Activated gamma-delta T cell treated with anti-CD3 and anti-CD28 coated beads, Interleukin-2, amount 50 U/mL, for 16 hours (primary cell): ENCODE measurements at regions not wholly inside any gene's neighbourhood (a gene's known extent, or its start where the extent isn't known, plus 50 kb on each side); places are given as distances from the start of the nearest gene placed in this dataset.
A peak's percentile ranks its signal among the peaks of the same experiment; 100 is the strongest.

ENCODE experiments used
- DNase-seq: peaks from one replicate; pipeline ENCODE4 v3.0.0-alpha.2; 2020; ENCODE audit warnings: low read depth

DNA sequence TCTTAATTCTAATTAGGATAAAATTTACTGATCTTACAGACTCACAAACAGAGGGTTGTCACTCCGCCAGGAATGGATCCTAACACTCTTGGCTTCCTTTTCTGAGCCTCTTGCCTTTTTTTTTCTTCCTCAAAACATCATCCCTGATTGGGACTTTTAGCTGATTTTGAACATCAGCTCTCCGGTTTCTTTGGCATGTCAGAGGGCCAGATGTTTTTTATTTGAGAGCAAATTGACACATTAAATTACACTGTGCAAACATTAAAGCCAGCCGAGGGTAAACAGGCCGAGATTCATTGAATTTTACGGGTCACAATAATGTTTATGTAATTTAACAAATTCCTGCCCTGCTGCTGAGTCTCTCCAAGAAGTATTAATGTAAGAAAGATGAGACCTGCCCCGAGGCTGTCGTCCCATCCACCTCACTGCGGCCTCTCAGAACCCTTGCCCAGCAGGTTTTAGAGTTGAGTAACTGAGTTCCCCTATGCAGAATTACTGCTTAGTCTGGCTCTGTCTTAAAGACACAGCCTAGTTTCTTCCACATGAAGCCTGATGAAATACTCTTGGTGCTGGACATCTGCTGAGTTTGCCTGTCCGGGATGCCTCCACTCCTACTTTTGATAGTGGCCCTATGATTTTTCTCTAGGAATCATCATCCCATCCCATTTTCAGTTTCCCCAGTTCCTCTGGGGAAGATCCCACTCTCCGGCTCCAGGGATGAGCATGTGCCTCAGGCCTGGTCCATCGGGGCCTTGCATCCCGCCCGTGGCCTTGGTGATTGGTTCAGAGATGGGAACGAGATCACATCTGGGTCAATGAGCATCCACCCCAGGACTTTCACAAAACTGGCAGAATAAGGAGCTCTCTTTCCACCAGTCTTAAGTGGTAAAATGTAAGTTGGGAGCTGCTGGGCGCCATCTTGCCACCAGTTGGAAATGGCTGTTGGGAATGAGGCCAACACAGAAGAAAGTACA lies 226.6 kb upstream of the TLE3 start:
- DNase-seq, result no peak

DNA sequence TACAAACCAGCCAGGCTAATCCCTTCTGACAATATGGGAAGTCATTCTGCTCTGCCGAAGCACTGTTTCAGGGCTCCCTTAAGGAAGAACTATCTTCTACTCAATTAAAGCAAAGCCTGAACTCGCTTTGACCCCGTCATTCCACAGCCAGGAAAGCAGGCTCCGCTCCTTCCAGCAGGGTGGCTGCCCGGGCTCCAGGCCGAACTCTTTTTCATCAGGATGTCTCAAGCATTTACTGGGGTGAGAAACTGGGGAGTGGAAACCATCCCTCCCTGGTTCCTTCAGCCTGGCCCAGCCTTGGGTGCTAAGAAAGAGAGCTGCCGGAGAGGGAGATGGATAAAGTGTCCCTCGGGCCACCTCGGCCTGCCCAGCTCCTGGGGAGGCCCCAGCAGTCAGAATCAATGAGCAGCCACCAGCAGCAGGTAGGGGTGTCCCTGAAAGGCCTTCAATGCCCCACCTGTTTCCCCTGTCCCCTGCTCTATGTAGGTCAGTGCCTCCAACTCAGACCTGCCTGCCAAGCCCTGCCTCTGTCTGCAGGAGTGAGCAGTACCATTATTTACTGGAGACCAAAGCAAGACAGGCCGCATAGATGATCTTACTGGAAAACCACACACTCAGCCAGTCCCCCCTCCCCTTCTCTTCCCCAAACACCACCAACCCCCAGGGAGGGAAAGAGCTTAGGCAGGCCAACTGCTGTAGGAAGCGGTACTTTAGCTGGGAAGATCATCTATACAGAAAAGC lies 225.6 kb upstream of the TLE3 start:
- no peak for DNase-seq

DNA sequence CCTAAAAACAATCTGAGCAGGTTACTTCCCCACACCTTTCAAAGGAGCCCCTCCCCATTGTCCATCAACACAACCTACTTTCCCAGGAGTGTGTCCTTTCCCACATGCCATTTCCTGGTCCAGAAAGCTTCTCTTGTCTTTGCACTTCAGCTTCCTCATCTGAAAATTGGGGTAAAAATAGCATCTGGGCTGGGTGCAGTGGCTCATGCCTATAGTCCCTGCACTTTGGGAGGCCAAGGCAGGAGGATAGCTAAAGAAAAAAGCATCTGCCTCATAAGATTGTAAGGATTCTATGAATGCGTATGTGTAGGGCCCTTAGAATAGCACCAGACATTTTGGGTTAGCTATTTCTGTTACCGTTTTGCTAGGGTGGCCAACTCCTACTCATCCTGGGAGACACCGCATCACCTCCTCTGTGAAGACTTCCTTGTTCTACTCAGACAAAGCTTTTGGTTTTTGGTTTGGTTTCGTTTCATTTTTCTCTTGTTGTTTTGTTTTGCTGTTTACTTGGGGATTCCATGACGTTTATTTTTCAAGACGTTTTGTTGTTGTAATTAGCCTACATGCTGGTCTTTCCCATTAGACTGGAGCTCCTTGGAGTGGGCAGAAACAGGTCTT lies 224.4 kb upstream of the TLE3 start:
- DNase-seq, result no peak

DNA sequence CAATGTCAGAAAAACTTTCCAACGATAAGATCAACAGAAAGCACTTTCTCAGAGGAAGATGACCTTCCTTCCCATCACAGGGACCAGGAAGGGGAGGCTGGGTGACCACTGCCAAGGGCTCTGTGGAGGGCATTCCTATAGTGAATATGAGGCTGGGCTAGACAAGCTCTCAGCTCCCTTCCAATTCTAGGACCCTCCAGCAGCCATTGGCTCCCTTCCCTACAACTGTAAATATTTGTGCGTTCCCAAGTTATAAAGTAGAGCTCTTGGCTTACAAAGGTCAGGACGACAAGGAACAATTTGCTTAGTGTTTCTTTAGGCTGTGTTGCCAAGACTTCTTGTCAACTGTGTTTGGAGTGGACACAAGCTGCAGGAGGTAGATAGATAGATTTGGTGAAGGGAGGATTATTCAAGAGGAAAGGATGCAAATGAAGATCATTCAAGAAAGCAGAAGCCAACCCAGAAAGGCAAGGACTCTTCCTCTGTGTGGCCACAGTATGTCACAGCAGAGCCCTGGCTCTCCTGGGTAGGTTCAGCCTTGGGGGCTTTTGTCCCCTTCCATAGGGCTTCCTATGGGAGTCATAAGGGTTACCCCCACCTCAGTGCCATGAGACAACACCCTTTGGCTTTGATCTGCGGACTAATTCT lies 223.6 kb upstream of the TLE3 start:
- no peak for DNase-seq

DNA sequence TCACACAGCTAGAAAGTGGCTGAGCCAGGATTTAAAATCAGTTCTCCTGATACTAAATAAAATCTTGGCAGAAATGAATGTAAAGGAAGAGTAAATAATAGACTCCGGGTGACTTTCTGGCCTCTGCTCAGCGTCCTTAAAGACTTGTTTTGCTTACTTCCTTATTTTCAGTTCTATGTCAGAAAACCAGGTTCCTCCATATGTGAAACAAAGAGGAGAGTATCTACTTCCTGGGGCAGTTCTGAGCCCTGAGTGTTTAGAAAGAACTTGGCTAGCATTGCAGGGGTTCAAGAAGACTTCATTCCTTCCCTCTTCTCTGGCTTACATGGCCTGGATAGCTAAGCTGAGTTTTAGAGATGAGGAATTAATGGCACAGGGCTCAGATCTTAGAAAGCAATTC lies 222.8 kb upstream of the TLE3 start:
- DNase-seq, result no peak

DNA sequence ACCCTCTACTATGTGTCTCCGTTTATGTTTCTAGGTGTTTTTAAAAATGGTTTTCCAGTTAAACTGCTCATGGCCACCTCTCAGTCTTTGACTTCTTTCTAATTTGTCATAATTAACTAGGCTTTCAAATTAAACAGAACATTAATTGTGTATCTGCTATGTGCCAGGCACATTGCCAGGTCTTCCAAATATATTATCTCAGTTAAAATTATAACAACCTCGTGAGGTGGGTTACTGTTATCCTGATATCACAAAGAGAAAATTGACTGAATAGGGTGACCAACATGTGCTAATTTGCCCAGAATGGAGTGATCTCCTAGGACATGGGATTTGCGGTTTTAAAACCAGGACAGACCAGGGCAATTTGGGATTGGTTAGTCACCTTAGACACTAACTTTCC lies 222.4 kb upstream of the TLE3 start:
- no peak for DNase-seq

GRCh38 chr15:70319466-70319865 lies 221.7 kb upstream of the TLE3 start:
- DNase-seq, result no peak

DNA sequence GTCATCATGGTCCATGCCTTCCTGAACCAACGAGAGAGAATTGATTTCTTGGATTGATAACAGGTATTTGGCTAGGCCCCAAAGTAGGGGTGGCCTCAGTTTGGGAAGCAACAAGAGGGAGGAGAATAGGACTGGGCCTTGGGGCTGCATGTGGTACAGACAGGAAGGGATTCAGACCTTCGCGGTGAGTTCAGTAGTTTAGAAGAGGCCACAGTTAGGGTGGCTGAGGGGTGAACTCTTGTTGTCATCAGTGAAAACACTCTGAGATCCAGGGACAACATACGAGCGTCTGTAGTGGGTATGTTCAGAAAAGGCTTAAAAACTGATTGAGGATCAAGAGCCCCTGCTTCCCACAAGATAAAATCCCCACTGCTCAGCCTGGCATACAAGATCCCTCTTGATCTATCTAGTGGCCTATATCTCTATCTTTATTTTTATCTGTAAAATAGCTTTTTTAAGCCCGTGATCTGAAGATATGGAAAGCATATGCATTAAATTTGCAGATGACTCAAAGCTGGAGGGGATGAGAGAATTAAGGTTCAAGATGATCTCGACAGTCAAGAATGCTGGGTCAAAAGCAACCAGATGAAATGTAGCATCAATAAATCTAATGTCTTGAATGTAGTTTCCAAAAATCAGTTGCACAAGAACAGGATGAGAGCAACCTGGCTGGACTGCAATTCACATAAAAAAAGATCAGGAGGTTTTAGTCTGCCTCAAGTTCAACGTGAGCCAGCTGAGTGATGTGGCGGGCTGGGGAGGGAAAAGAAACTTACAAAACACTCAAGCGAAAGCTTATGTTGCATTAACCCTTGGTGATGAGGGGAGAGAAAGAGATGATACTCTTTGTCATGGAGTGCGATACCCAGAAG lies 221.1 kb upstream of the TLE3 start:
- no peak for DNase-seq

- no peak for DNase-seq
Measured at GRCh38 chr15:70316059-70316600, 218.4 kb upstream of the TLE3 start.

DNA sequence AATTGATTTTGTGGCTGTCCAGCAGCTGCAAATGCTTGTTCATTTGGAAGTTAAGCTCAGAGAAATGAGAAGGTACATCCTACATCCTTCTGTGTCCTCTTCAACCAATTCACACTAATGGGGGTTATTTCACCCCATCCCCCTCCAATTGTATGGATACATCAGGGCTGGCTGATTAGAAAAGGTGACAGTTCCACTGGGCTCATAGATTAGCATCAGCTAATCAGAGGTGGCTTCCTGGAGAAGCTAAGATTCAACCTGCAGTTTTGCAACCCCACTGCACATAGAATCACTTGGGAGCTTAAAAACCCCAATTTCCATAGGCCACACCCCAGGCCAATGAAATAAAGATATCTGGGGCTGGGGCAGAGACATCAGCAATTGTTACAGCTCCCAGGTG lies 217.7 kb upstream of the TLE3 start:
- no peak for DNase-seq

DNA sequence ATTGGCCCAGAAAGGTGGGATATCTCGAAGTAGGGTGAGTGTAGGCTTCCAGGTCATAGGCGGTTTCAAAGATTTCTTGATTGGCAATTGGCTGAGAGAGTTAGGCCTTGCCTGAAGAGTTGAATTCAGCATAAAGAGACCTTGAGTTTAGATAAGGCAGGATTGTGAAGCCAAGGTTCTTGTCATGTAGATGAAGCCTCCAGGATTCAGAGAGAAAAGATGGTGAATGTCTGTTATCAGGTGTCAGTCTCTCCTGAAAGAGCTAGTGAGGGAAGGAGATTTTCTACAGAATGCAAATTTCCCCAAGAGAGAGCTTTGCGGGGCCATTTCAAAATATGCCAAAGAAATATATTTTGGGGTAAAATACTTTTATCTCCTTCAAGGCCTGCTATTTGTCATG lies 217.0 kb upstream of the TLE3 start:
- no peak for DNase-seq

DNA sequence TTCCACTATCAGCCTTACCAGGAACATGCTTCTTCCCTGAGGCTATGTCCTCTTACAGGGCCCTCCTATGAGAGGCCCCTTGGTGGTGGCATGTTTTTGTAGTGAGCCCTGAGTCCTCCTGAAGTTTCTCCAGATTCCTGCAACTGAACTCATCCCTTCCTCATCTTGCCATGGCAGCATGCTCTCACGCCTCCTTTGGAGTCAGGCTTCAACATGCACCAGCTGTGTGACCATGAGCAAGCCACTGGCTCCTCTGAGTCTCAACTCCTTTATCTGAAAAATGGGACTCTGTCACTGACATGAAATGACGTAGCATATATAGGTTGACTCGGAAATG lies 216.3 kb upstream of the TLE3 start:
- DNase-seq, result no peak

GRCh38 chr15:70313099-70314017 lies 215.6 kb upstream of the TLE3 start:
- DNase-seq, result no peak

DNA sequence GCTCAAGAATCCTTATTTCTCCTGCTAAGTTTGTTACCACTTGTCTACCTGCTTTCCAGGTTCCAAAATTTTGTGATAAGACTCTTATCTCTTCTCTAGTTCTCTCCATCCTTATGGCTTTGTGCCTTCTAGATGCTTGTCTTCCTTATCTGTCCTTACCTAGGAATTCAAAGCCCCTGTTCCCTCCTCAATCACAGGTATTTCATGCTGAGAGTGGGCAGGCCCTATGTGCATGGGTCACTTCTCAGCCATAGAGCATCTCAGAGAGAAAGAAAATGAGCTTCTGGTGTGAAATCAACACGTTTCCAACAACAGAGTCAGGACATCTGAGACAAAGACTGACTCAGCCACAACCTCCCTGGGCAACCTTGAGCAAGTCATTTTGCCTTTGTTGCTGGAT lies 214.1 kb upstream of the TLE3 start:
- no peak for DNase-seq

DNA sequence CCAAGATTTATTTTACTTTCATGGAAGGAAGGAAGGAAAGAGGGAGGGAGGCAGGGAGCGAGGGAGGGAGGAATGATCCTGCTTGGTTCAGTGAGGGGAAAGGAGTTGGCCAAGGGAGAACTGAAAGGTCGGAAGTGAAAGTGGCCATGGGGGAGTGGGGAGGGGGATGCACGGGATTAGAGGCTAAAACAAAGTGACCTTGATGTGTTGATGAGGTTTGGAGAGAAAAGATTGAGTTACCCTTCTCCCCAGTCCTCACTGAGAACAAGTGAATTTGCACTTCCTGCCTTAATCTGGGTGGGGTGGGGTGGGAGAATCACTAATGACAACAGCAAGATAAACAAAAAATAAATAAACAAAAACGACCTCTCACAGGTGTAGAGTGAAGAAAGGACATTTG lies 212.0 kb upstream of the TLE3 start:
- DNase-seq, result no peak

GRCh38 chr15:70308735-70309434 lies 211.2 kb upstream of the TLE3 start:
- DNase-seq, result no peak

- DNase-seq, result peak; percentile 6
Measured at GRCh38 chr15:70308011-70308734, 210.5 kb upstream of the TLE3 start.

GRCh38 chr15:70306582-70306981 lies 208.9 kb upstream of the TLE3 start:
- no peak for DNase-seq

DNA sequence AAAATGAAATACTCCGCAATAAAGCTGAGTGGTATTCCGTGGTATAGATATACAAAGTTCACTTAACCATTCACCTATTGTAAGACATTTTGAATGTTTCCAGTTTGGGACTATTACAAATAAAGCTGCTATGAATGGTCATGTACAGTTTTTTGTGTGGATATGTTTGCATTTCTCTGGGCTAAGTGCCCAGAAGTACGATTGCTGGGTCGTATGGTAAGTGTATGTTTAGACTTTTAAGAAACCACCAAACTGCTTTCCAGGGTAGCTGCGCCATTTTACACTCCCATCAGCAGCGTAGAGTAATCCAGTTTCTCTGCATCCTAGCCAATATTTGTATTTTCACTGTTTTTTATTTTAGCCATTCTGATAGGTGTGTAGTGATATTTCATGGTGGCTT lies 208.4 kb upstream of the TLE3 start:
- no peak for DNase-seq
